ENCODE measurements at regions not wholly inside any gene's neighbourhood (a gene's known extent, or its start where the extent isn't known, plus 50 kb on each side); places are given as distances from the start of the nearest gene placed in this dataset.
"Not testable (repeated sequence)": the region's sequence is repeated elsewhere in the genome, so short reads cannot be mapped to it uniquely, and the experiment has no call there.

DNA sequence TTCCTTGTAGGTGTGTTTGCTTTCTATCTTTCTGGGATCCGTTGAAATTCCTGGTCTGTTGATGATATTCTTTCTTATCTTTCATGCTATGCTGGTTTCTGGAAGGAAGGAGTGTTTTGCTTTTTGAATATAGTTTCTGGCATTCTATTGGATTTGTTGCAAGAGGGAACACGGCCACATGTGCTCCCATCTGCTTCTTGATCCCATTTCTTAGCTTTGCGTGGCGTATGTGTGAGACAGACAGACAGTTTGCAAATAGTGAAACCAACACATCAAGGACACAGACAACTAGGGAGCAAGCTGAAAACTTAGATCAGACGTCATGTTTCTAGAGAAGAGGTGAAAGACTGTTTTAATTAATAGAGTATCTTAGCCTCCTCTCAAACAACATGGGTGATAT lies 261.9 kb upstream of the PUDP start:
- ATAC-seq, result no peak
- no peak for DNase-seq (ENCODE audit: low spot score)

DNA sequence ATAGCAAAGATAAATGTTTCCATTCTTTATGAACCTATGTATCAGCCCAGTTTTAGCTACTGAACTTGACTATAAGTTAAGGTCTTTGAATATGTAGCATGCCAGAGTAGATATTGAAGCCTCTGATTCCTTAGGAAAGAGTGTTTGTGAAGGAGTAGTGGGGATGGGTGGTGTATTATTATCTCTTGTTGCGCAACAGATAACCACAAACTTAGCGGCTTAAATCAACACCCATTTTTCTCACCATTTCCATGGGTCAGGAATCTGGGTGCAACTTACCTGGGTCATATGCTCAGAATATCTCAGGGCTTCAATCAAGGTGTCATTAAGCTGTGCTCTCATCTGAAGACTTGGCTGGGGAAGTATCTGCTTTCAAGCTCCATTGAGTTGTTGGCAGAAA lies 251.4 kb upstream of the PUDP start:
- DNase-seq (ENCODE audit: low spot score) (no peak), ATAC-seq (no peak)

DNA sequence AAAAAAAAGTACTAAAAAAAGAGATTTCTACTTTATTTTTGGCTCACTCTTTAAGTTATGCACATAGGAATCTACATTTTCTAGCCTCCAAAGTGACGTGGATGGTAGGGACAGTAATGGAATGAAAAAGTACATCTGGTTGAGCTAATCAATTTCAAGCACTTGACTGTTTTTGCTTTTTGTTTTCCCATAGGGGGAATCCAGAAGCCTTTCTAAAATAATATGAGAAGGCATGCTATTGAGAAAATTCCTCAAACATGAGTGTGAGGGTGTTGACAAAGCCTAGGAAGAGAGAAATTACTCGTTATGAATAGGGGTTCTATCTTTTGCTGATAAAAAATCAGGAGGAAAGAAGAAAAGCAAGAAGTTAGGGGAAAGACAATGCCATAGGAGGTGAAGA lies 242.5 kb upstream of the PUDP start:
- no peak for DNase-seq (ENCODE audit: low spot score)
- ATAC-seq, result no peak

DNA sequence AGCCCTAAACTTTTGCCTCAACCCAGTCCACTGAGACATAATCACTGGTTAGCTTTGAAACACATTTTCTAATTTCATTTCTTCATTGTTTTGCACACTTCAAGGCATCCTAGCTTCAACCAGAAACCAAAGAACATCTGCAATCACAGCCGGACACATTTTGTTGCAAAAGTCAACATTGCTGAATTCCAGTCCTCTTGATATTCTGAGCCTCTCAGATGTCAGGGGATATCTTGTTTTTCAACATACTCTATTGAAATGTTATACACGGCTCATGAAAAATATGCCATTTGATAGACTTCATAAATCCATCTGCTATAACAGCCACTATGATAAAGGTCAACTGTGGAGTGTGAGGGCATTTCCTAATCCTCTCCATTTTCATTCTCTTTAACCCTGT lies 241.6 kb upstream of the PUDP start:
- DNase-seq (ENCODE audit: low spot score) (no peak), ATAC-seq (no peak)

DNA sequence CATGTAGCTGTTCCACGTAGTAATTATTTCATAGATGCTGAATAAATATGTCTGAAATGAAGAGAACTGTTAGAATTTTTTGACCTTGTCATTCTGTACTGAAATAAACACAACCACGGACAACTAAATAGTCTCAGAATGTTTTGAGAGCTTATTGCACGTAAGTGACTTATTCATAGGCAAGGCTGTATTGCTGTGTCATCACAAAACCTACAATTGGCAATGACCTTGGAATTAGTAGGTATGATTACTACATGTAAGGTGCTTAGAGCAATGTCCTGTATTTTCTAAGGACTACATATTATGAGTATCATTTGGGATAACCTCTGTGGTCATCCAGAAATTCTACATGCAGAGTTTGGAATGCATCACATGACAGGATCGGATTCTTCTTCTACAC lies 237.2 kb upstream of the PUDP start:
- no peak for DNase-seq (ENCODE audit: low spot score)
- ATAC-seq, result no peak

DNA sequence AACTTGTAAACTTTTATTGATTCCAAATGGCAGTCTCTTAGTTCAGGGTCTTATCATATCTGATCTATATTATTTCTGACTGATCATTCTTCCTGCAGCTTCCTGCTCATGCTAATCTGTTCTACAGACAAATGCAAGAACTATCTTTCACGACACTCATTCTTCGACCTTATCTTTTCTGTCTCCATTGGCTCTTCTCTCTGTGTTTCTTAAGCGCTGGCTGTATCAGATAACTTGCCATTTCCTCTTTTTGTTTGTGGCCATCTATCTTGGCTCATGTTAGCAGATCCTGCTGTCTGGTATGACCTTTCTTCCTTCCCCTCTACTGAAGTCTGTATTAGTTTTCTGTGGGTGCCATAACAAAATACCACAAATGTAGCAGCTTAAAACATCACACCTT lies 230.5 kb upstream of the PUDP start:
- DNase-seq (ENCODE audit: low spot score) (no peak), ATAC-seq (no peak)

DNA sequence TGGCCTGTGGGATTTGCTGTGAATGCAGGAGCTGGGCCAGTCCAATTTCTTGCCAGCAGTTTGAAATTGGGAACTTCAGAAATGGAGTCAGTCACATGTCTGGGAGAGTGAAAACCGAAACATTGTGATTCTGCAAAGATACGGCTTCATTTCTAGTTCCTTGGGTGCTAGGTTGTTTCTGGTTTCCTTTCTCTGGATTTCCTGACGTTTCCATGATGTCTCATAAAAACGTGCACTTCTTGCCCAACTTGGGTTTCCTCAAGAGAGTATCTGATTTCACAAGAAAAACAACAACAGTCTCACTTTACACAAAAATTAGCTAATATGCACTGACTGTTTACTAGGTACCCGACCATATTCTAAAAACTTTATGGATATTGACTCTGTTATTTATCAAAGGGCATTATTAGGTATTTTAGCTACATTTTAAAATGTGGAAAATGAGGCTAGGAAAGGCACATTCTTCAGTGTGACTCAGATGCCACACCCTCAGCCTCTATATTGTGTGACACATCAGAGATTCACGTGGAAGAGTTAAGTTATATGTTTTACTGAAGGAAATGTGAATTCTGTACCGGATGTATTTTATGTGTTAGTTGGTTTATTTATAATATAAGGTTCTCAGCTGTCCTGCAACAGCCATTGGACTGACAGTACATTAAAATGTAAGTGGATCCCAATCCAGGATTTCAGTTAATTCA lies 225.0 kb upstream of the PUDP start:
- no peak for ATAC-seq
- no peak for DNase-seq (ENCODE audit: low spot score)

DNA sequence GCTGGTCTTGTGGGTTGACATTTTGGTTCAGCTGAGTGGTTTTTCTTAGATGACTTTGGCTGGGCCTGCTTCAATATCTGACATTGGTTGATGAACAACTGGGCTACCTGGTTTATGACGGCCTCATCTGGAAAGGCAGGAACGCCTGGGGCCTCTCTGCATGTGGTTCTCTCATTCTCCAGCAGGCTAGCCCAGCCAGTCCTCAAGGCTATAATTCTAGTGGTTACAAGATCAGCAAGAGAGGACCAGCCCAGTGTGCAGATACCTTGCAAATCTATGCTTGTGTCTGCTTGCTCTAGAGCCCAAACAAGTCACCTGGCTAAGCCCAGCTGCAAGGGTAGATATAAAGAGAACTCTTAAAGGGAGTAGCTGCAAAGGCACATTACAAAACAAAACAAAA lies 214.2 kb upstream of the PUDP start:
- ATAC-seq (no peak), DNase-seq (ENCODE audit: low spot score) (no peak)

DNA sequence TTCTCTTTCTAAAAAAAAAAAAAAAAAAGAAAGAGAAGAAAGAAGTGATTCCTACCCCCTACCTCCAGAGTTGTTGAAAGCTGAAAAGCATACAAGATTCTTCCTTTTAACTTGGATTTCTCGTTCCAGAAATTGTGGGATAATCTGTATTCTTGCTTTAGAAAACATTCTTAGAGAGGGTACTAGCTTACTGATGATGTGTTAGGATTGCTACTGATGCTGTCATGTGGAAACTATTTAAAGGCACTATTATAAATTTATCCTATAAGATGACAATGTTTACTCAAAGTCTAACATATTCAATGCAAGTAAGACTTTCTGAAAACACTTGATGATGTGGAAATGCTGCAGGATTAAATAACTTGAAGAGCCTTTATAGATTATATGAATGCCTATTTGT lies 204.0 kb upstream of the PUDP start:
- DNase-seq (ENCODE audit: low spot score) (no peak), ATAC-seq (no peak)

DNA sequence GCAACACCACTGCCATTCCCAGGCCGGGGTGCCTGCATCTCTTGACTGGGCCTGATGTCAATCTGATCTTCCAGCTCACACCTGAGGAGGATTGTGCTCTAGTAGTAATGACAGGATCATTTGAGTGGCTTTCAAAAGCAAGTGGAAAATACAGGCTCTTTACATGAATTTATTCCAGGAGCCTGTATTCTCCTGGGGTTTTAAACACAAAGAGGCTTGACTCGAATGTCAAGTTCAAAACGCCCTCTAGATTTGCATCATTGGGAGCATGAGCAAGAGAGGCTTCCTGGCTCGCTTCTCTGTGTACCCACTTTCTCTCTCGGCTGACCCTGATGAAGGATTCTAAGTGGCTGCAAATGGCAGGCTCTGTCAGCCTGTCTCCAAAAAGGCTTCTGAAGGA lies 199.5 kb upstream of the PUDP start:
- ATAC-seq (no peak), DNase-seq (ENCODE audit: low spot score) (no peak)

DNA sequence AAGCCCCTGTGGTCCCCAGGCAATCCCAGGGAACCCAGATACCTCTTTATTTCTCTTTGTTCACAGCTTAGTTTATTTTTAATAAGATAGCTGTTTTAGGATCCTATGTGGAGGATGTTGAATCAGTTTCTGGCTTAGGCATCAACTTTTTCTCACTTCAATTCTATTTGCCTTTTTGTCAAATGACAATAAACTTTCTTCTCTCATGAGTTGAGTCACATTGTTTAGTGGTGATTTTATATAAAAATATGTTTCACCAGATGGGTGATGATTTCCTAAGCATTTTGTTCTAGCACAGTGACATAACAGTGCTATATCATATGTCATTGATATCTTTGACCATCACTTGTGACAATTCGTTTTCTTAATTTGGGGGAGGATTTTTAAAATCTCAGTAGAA lies 198.1 kb upstream of the PUDP start:
- no peak for ATAC-seq

DNA sequence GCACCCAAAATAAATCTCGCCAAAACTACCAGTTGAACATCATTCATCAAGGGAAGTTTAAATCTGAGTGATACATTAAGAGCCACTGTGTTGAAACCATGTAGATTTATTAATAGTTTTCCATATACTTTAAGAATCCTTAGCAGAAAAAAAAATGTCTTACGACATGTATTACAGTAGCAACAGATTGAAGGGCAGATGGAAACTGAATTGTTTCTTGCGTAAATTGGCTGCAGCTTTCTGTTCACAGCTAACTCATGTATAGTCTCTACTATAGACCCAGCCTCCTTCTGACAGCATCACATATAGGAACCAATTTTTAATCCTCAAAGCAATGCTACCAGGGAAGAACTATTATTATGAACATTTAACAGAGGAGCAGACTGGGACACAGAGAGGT lies 195.2 kb upstream of the PUDP start:
- ATAC-seq, result no peak
- no peak for DNase-seq (ENCODE audit: low spot score)

More for the DNA sequence above, 198.1 kb upstream of the PUDP start:
- no peak for DNase-seq (ENCODE audit: low spot score)

DNA sequence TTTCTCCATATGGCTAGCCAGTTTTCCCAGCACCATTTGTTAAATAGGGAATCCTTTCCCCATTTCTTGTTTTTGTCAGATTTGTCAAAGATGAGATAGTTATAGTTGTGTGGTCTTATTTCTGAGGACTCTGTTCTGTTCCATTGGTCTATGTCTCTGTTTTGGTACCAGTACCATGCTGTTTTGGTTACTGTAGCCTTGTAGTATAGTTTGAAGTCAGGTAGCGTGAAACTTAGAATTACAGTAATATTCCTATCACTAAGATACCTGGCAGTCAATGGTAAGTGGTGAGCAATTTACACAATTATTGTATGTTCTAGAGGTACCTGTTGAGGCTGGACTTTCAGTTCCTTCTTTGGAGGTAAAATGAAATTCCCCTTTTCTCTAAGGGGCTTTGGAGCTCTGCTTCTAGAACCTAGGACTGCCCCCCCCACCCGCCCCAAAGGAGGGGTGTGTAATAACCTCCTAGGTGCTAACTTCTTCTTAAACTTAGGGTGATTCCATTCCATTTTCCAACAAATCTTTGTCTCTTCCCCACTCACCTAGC lies 187.9 kb upstream of the PUDP start:
- not testable (repeated sequence) for DNase-seq (ENCODE audit: low spot score)

DNA sequence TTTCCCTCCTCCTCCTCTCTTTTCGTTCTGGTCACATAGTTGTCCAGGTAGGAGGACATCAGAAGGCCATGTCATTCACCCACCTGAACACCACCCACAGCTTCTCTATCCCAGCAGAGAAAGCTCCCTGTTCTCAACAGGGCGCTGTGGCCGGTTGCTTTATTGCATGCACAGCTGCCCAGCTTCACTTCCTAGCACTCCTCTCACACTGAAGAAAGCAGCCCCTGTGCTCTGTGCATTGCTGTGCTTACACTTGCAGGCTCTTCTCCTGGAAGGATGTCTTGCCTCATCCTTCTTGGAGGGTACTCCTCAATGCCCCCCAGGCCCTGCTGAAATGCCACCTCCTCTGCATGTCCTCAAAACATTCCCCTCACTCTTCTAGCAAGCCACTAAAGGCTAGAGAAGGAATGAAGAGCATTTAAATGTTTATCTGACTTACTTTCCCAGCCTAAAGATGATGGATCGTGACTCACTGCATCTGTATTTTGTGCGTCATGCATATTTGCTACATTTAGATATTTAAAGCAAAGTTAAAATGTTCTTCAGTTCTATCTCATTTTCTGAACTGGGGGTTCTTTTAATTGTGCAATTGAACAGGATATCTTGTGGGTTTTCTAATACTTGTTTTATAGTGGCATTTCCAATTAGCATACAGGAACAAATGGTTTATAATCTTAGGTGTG lies 186.4 kb upstream of the PUDP start:
- DNase-seq (ENCODE audit: low spot score), result no peak
- ATAC-seq, result no peak

More for the DNA sequence above, 187.9 kb upstream of the PUDP start:
- ATAC-seq, result not testable (repeated sequence)

DNA sequence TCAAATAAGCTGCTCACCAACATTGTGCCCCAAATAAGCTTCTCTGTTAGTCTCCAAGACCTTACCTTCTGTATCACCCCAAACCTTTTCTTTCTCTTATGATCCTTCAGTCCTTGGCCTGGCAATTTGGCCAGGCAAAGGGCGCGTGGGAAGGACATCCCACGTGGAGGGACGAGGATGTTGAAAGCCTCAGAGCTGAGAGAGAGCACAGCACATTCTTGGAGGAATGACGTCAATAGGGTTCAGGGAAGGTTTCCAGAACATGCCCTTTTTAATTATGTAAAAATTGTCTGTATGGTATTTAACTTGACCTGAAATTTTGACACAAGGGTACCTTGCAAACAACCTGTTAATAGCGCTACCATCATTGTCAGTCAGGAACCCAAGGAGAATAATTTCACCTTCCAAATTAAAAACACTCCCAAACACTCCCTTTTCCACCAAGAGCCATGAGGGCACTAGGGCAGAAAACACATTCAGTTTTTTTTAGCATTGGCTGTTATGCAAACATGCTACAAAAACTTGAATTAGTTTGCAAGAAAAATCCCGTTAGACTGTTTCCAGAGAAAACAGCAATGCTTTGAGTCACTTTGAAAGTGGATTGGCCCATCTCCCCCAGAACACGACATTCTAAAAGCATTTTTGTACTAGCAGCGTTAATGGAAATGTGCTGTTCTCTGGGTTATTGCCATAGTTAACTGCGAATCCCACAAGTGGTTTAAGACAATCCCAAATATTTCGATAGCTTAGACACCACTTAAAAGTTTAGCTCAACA lies 183.2 kb upstream of the PUDP start:
- ATAC-seq (no peak), DNase-seq (ENCODE audit: low spot score) (no peak)

DNA sequence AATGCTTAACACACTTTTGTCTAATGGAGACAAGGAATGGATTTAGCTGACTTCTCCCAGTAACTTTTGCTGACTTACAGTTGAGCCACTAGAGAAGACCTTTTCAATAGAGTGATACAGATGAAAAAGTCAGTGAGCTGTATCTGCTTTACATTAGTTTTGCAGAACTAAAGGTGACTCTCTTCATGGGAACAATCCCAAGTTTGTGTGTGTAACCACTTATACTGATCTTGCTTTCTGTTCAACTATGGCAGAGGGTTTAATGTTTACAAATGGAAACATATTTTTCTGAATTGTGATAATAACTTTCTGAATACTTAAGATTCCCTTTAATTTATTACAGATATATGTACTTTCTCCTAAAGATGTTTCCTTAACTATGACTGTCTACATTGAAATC lies 182.6 kb upstream of the PUDP start:
- DNase-seq (ENCODE audit: low spot score) (no peak), ATAC-seq (no peak)

DNA sequence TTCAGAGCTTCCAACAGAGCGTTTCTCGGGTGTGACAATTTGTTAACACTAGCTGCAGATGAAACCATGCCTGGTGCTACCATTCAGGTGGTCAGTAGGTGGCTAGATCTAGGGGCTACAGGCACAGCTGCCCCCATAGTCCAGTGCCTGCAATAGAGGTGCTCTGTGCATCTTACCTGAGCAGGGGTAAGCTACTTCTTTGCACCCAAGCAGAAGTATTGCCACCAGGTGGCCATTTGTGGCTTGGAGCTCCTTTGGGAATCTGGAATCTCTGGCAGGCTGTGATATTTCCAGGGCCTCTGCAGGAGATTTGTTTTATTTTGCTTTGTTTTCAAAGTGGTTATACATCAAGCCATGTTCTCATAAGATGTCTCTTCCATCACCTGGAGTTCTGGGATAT lies 170.7 kb upstream of the PUDP start:
- ATAC-seq (no peak), DNase-seq (ENCODE audit: low spot score) (no peak)

DNA sequence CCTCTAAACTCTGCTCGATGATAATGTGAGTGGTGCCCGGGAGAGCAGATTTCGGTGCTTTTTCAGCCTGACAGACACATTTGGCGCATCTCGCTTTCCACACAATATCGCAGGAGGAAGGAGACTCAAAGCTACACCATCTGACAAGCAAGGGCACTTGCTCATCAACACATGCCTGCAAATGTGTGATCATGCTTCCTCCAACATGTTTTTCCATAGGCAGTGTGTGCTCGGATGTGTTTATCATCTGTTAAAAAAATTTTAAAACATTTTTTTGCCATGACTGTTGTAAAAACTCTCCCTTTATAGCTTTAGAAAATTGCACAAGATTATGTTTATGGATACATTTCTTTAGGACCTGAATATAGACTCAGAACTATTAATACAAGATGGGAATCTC lies 170.3 kb upstream of the PUDP start:
- no peak for ATAC-seq
- DNase-seq (ENCODE audit: low spot score), result no peak

DNA sequence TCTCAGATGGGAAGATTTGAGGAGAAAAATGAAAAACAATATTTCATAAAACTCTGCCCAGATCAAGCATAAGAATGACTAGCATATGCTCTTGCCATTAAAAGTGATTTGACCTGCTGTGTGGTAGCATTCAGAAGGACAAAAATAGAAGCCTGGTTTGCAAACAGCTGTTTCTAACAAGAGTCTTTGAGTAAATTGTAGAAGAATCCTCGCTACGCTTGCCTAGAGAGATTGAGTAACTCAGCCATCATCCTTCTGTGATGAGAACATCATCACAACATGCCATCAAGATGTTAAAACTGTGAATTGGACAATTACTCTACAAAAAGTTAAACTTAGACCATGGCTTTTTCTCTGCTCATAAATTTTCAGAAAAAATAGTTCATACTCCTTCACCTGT lies 168.9 kb upstream of the PUDP start:
- no peak for DNase-seq (ENCODE audit: low spot score)
- ATAC-seq, result no peak

DNA sequence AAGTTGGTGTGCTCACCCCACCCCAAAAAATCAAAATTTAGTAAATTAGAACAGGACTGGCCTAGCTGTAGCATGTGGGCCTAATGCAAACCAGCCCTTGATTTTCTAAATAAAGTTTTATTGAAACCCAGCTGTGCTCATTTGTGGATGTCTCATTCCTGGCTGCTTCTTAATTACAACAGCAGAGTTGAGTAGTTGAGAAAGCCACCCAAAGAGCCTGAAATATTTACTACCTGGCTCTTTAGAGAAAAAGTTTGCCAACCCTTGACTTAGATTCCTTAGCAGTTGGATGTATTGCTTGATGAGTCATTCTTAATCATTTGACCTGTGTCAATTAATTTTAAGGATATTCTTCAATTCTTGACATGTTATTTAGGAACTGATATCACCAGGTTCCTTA lies 168.3 kb upstream of the PUDP start:
- no peak for ATAC-seq
- DNase-seq (ENCODE audit: low spot score), result no peak

DNA sequence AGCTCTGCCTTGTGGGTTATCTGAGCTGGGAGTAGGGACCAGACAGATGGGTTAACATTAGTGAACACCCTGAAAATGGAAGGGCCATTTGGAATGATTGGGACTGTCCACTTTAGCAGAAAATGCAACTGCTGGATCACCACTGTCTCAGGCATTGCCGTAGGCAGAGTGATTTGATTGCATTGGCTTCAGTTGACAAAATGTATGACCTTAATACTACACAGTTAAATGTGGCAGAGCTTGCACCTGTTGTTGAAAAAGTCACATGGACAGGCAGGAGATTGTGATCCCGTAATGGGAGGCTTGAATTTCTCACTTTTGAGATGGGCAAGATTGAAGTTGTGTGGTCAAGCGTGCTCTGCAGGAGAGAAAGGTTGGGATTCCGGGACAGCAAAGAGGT lies 166.5 kb upstream of the PUDP start:
- ATAC-seq, result no peak
- DNase-seq (ENCODE audit: low spot score), result no peak

DNA sequence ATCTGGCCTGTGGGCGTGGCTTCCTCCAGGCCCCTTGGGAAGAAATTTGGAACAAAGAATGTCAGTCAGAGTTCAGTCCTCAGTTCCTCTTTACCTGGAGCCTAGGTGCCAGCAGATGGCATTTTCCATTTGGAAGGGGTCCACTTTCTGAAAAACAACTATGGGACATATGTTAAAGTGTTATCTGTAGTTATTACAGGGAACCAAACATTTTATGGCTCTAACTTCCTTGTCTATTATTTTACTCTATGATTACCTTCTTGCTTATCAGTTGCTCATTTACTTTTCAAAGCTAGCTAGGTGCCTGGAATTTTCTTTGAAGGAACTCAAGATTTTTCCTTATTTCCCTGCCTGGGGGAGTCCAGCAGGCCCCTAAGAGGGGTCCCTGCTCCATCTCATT lies 159.8 kb upstream of the PUDP start:
- no peak for ATAC-seq
- DNase-seq (ENCODE audit: low spot score), result no peak

Measured in left lobe of liver (tissue), 2 donors.